ENCODE measurements at regions not wholly inside any gene's neighbourhood (a gene's known extent, or its start where the extent isn't known, plus 50 kb on each side); places are given as distances from the start of the nearest gene placed in this dataset.
"Not testable (repeated sequence)": the region's sequence is repeated elsewhere in the genome, so short reads cannot be mapped to it uniquely, and the experiment has no call there.

DNA sequence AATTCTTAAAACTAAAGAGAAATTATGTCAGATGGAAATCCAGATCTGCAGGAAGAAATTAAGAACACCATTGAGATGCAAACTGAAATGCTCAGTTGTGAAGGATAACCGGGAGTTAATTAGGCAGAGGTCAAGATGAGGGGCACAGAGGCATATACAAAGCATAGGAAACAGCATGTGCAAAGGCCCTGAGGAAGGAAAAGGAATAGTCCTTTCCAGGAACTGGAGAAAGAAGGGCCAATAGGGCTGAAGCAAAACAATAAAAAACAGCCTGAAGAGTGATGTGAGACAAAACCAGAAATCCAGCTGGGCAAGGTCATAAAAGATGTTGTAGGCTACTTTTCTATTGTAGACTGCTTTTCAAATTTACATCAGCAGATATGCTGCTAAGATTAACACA is 155.1 kb downstream of the AVL9 start:
- not testable (repeated sequence) for H3K4me3 ChIP-seq (ENCODE audit: low read depth in 1 of 5, low read length in 5 of 5); H3K9ac ChIP-seq (ENCODE audit: low read length in 5 of 5); H3K27me3 ChIP-seq (ENCODE audit: control insufficient read depth in 5 of 5, insufficient read depth in 4 of 5, low read length in 5 of 5); H3K9me3 ChIP-seq (ENCODE audit: control insufficient read depth in 5 of 5, low read length in 5 of 5); H3K27ac ChIP-seq (ENCODE audit: low read depth, low read length); H3K36me3 ChIP-seq (ENCODE audit: control insufficient read depth in 5 of 5, insufficient read depth in 5 of 5, low read length in 5 of 5); H3K4me1 ChIP-seq (ENCODE audit: control insufficient read depth in 5 of 5, insufficient read depth in 5 of 5, low read length in 5 of 5)

DNA sequence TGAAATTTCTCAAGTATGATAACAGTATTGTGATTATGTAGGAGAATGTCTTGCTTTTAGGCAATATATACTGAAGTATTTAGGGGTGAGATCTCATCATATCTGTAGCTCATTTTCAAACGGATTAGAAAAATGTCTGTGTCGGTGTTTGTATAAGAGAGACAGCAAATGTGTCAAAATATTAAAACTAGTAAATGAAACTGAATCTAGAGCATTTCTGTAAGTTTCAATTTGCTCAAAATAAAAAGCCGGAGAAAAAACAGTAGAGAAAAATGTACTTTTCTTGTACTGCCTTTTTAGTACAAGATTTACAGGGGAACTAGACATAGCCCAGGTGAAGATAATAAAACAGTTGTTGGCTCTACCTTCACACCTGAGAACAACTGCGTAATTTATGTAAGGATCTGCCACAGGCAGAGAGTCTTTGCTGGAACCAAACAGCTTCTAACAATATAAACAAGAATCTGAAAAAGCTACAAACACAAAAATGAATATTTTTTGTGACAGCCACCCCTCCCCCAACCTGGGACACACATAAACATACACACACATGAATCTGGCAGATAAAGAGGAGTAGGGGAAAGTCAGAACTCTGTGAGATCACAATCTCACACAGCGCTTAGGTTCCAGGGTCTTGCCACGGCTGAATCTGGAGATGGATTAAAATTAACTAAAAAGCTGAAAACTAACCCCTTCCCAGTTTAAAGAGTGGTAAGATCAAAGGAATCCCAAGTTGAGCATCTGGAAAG is 153.3 kb downstream of the AVL9 start:
- Histone ChIP-seq H3K9me3 (ENCODE audit: control insufficient read depth in 5 of 5, low read length in 5 of 5) (no peaks in the 10 kb centered on the region), H3K4me3 (ENCODE audit: low read depth in 1 of 5, low read length in 5 of 5) (no peak overlapping the region), H3K36me3 (ENCODE audit: control insufficient read depth in 5 of 5, insufficient read depth in 5 of 5, low read length in 5 of 5) (no peaks in the 10 kb centered on the region), H3K9ac (ENCODE audit: low read length in 5 of 5) (no peak overlapping the region), H3K27me3 (ENCODE audit: control insufficient read depth in 5 of 5, insufficient read depth in 4 of 5, low read length in 5 of 5) (no peaks in the 10 kb centered on the region), H3K4me1 (ENCODE audit: control insufficient read depth in 5 of 5, insufficient read depth in 5 of 5, low read length in 5 of 5) (no peaks in the 10 kb centered on the region), H3K27ac (ENCODE audit: low read depth, low read length) (no peak overlapping the region)

DNA sequence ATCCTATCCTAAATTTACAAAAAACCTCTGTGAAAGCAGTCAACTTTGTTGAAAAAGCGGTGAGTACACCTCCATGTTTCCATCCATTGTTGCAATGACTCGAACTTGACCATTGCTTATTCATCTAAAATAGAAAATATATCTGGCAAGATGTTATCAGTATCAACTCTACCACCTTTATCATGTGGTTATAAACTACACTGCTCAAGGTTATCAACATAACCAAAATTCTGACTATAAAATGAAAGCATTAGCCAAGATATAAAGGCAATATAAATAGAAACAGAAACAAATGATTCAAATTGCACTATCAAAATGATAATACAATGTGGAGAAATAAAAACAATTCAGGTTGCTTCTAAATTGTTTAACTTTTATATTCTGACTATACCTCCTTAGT is 150.0 kb downstream of the AVL9 start:
- H3K27me3 ChIP-seq (ENCODE audit: control insufficient read depth in 5 of 5, insufficient read depth in 4 of 5, low read length in 5 of 5); H3K27ac ChIP-seq (ENCODE audit: low read depth, low read length); H3K4me1 ChIP-seq (ENCODE audit: control insufficient read depth in 5 of 5, insufficient read depth in 5 of 5, low read length in 5 of 5); H3K4me3 ChIP-seq (ENCODE audit: low read depth in 1 of 5, low read length in 5 of 5); H3K36me3 ChIP-seq (ENCODE audit: control insufficient read depth in 5 of 5, insufficient read depth in 5 of 5, low read length in 5 of 5); H3K9ac ChIP-seq (ENCODE audit: low read length in 5 of 5); H3K9me3 ChIP-seq (ENCODE audit: control insufficient read depth in 5 of 5, low read length in 5 of 5): not testable (repeated sequence)

DNA sequence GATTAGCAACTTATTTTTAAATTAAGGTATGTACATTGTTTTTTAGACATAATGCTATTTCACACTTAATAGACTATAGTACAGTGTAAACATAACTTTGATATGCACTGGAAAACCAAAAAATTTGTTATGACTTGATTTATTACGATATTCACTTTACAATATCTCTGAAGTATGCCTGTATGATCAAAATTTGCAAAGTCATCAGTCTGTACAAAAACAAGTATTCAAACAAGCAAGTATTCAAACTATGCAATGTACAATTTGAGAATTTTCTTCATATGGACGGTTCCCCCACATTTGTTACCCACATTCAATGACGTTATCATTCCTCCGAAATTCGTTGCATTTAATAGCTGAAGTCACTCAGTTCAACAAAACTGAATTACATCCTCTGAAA is 147.9 kb downstream of the AVL9 start:
- Histone ChIP-seq H3K9ac (ENCODE audit: low read length in 5 of 5) (no peak overlapping the region), H3K36me3 (ENCODE audit: control insufficient read depth in 5 of 5, insufficient read depth in 5 of 5, low read length in 5 of 5) (no peaks in the 10 kb centered on the region), H3K9me3 (ENCODE audit: control insufficient read depth in 5 of 5, low read length in 5 of 5) (no peaks in the 10 kb centered on the region), H3K4me3 (ENCODE audit: low read depth in 1 of 5, low read length in 5 of 5) (no peak overlapping the region), H3K27ac (ENCODE audit: low read depth, low read length) (no peak overlapping the region), H3K4me1 (ENCODE audit: control insufficient read depth in 5 of 5, insufficient read depth in 5 of 5, low read length in 5 of 5) (no peaks in the 10 kb centered on the region), H3K27me3 (ENCODE audit: control insufficient read depth in 5 of 5, insufficient read depth in 4 of 5, low read length in 5 of 5) (no peaks in the 10 kb centered on the region)

DNA sequence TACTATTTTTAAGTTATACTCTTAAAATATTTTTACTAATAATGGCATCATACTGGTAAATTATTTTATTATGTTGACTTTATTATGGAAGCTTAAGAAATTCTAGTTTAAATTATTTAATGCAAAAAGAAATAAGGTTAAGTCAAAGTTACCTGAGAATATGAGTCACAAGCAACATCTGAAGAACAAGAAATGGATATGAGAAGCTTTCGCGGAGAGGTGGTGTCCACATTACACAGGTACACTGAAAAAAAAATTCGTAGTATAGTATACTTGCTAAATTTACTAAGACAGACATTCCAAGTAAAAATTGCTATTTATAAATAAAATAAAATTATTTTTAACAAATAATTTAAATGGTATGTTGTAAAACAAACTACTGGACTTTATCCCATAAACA is 143.8 kb downstream of the AVL9 start:
- Histone ChIP-seq H3K4me3 (ENCODE audit: low read depth in 1 of 5, low read length in 5 of 5) (no peak overlapping the region), H3K9me3 (ENCODE audit: control insufficient read depth in 5 of 5, low read length in 5 of 5) (peaks cover 0 to 7% (median 3%) of the 10 kb centered on the region in 5 donors), H3K36me3 (ENCODE audit: control insufficient read depth in 5 of 5, insufficient read depth in 5 of 5, low read length in 5 of 5) (no peaks in the 10 kb centered on the region), H3K4me1 (ENCODE audit: control insufficient read depth in 5 of 5, insufficient read depth in 5 of 5, low read length in 5 of 5) (no peaks in the 10 kb centered on the region), H3K9ac (ENCODE audit: low read length in 5 of 5) (no peak overlapping the region), H3K27ac (ENCODE audit: low read depth, low read length) (no peak overlapping the region), H3K27me3 (ENCODE audit: control insufficient read depth in 5 of 5, insufficient read depth in 4 of 5, low read length in 5 of 5) (no peaks in the 10 kb centered on the region)

DNA sequence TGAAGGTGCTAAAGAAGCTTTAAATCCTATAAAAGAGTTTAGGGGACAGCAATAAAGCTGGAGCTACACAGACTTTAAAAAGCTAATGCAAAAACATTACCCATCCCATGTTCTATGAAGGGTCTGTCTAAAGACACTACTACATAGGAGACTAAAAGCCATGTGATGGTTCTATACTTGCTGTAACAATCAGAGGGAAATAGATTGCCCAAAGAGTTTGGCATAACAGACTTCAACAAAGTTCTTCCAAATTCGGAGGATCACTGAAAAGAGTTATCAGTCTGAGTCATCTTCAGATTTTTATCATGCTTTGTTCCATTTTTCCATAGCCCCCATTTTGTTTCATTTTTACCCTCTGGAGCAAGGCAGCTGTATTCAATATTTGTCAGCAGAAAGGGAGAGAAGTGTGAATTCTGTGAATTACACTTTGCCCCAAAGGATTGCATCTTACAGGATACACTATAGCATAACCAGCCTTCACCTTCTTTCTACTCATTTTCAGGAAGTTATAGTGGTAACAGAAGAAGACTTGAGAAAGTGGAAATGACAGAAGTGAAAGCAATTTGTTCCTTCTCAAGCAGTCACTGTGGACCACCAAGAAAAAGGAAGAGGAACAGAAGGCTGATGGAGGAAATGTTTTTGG is 143.3 kb downstream of the AVL9 start:
- H3K9ac ChIP-seq (ENCODE audit: low read length in 5 of 5); H3K4me1 ChIP-seq (ENCODE audit: control insufficient read depth in 5 of 5, insufficient read depth in 5 of 5, low read length in 5 of 5); H3K27me3 ChIP-seq (ENCODE audit: control insufficient read depth in 5 of 5, insufficient read depth in 4 of 5, low read length in 5 of 5); H3K4me3 ChIP-seq (ENCODE audit: low read depth in 1 of 5, low read length in 5 of 5); H3K27ac ChIP-seq (ENCODE audit: low read depth, low read length); H3K9me3 ChIP-seq (ENCODE audit: control insufficient read depth in 5 of 5, low read length in 5 of 5); H3K36me3 ChIP-seq (ENCODE audit: control insufficient read depth in 5 of 5, insufficient read depth in 5 of 5, low read length in 5 of 5): not testable (repeated sequence)

Data from subcutaneous abdominal adipose tissue (tissue), 5 donors.